ENCODE measurements at regions not wholly inside any gene's neighbourhood (a gene's known extent, or its start where the extent isn't known, plus 50 kb on each side); places are given as distances from the start of the nearest gene placed in this dataset.

DNA sequence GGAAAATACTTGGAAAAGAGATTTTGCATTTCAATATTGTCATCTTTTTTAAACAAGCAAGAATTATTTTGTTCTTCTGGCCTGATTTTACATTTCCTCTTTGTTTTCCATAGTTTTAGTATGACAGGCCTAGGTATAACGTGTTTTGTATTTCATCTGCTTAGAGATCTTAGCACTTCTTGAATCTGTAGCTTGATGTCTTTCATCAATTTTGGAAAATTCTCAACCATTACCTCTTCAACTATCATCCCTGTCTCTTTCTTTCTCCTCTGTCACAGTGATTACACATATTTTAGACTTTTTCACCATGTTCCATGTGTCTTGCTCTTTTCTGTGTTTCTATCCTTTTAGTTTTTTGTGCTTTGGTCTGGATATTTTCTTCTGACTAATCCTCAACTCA lies 67.2 kb upstream of the PHACTR1 start:
- no peaks in the 10 kb centered on the region for H3K4me1 ChIP-seq
- peaks cover 9% of the 10 kb centered on the region for H3K27me3 Mint-ChIP-seq (ENCODE audit: insufficient read depth, unreplicated experiment)
- TF ChIP-seq, protein P1, sequence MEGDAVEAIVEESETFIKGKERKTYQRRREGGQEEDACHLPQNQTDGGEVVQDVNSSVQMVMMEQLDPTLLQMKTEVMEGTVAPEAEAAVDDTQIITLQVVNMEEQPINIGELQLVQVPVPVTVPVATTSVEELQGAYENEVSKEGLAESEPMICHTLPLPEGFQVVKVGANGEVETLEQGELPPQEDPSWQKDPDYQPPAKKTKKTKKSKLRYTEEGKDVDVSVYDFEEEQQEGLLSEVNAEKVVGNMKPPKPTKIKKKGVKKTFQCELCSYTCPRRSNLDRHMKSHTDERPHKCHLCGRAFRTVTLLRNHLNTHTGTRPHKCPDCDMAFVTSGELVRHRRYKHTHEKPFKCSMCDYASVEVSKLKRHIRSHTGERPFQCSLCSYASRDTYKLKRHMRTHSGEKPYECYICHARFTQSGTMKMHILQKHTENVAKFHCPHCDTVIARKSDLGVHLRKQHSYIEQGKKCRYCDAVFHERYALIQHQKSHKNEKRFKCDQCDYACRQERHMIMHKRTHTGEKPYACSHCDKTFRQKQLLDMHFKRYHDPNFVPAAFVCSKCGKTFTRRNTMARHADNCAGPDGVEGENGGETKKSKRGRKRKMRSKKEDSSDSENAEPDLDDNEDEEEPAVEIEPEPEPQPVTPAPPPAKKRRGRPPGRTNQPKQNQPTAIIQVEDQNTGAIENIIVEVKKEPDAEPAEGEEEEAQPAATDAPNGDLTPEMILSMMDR (IDR thresholded peaks at IDR 0.05; ENCODE audit: insufficient read depth in 1 of 2, low read depth in 1 of 2, low read length in 1 of 2, severe bottlenecking in 1 of 2, unreplicated experiment in 1 of 2), result no peak
- BruUV-seq (replicated peaks), result no TSS peak
- H3K9me3 Mint-ChIP-seq (ENCODE audit: unreplicated experiment), result no peaks in the 10 kb centered on the region
- no peaks in the 10 kb centered on the region for H3K36me3 ChIP-seq (ENCODE audit: control insufficient read depth, insufficient read depth, low read length)
- no peaks in the 10 kb centered on the region for H3K4me1 Mint-ChIP-seq (ENCODE audit: low read depth, unreplicated experiment)
- ChIA-PET CTCF (no interaction called here), POLR2A (no interaction called here)
- H3K9me3 ChIP-seq, result no peaks in the 10 kb centered on the region
- H3K27me3 ChIP-seq (replicated peaks; ENCODE audit: control insufficient read depth, insufficient read depth, low read length), result no peaks in the 10 kb centered on the region
- H3K36me3 Mint-ChIP-seq (ENCODE audit: insufficient read depth, unreplicated experiment), result no peaks in the 10 kb centered on the region
- no peak for DNase-seq
- intact Hi-C loops (cut with micrococcal nuclease; ENCODE audit: unreplicated experiment), result no loop called here
- no peak overlapping the region for H3K4me3 ChIP-seq (ENCODE audit: low read depth, low read length)
- H3K27ac Mint-ChIP-seq (ENCODE audit: unreplicated experiment), result no peak overlapping the region
- no peak overlapping the region for H3K4me3 Mint-ChIP-seq (ENCODE audit: unreplicated experiment)

DNA sequence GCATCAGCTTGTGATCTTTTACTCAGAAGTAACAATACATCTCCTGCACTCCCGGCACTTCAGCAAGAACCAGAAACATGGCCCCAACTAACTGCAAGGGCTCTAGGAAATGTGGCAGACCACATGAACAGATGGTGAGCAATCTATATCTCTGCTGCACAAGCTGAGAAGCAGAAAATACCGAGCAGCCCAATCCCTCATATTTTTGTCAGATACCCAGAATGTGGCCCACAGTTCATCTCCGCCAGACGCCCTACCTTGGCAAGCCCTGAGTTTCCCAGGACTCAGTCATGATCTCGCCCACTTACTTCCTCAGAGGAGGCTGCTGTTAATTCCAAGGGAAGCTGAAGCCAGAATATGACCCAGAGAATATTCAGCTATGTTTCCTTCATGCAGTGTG lies 63.1 kb upstream of the PHACTR1 start:
- Mint-ChIP-seq H3K27ac (ENCODE audit: unreplicated experiment) (no peak overlapping the region), H3K9me3 (ENCODE audit: unreplicated experiment) (no peaks in the 10 kb centered on the region), H3K4me3 (ENCODE audit: unreplicated experiment) (no peak overlapping the region), H3K36me3 (ENCODE audit: insufficient read depth, unreplicated experiment) (no peaks in the 10 kb centered on the region), H3K4me1 (ENCODE audit: low read depth, unreplicated experiment) (no peaks in the 10 kb centered on the region), H3K27me3 (ENCODE audit: insufficient read depth, unreplicated experiment) (peaks cover 9% of the 10 kb centered on the region)
- no peak for DNase-seq
- H3K4me3 ChIP-seq (ENCODE audit: low read depth, low read length), result no peak overlapping the region
- no TSS peak for BruUV-seq (replicated peaks)
- CTCF ChIA-PET, result no interaction called here
- H3K27me3 ChIP-seq (replicated peaks; ENCODE audit: control insufficient read depth, insufficient read depth, low read length), result no peaks in the 10 kb centered on the region
- POLR2A ChIA-PET, result no interaction called here
- TF ChIP-seq, protein P1 (IDR thresholded peaks at IDR 0.05; ENCODE audit: insufficient read depth in 1 of 2, low read depth in 1 of 2, low read length in 1 of 2, severe bottlenecking in 1 of 2, unreplicated experiment in 1 of 2), result no peak
- H3K36me3 ChIP-seq (ENCODE audit: control insufficient read depth, insufficient read depth, low read length), result no peaks in the 10 kb centered on the region
- no peaks in the 10 kb centered on the region for H3K4me1 ChIP-seq
- intact Hi-C loops (cut with micrococcal nuclease; ENCODE audit: unreplicated experiment), result no loop called here
- H3K9me3 ChIP-seq, result no peaks in the 10 kb centered on the region

GRCh38 chr6:12654107-12654506 lies 62.5 kb upstream of the PHACTR1 start:
- Mint-ChIP-seq H3K27ac (ENCODE audit: unreplicated experiment) (no peak overlapping the region), H3K4me1 (ENCODE audit: low read depth, unreplicated experiment) (no peaks in the 10 kb centered on the region), H3K9me3 (ENCODE audit: unreplicated experiment) (no peaks in the 10 kb centered on the region), H3K4me3 (ENCODE audit: unreplicated experiment) (no peak overlapping the region), H3K36me3 (ENCODE audit: insufficient read depth, unreplicated experiment) (no peaks in the 10 kb centered on the region), H3K27me3 (ENCODE audit: insufficient read depth, unreplicated experiment) (peaks cover 9% of the 10 kb centered on the region)
- BruUV-seq (replicated peaks), result no TSS peak
- TF ChIP-seq, protein P1 (IDR thresholded peaks at IDR 0.05; ENCODE audit: insufficient read depth in 1 of 2, low read depth in 1 of 2, low read length in 1 of 2, severe bottlenecking in 1 of 2, unreplicated experiment in 1 of 2), result no peak
- DNase-seq, result no peak
- intact Hi-C loops (cut with micrococcal nuclease; ENCODE audit: unreplicated experiment), result no loop called here
- no peak overlapping the region for H3K4me3 ChIP-seq (ENCODE audit: low read depth, low read length)
- H3K27me3 ChIP-seq (replicated peaks; ENCODE audit: control insufficient read depth, insufficient read depth, low read length), result no peaks in the 10 kb centered on the region
- H3K36me3 ChIP-seq (ENCODE audit: control insufficient read depth, insufficient read depth, low read length), result no peaks in the 10 kb centered on the region
- ChIA-PET POLR2A (interaction anchor here (0.6 kb wide), 1 partner anchor 8 kb away, joined by 3 read pairs; no protein-coding TSS in a partner anchor), CTCF (no interaction called here)
- H3K4me1 ChIP-seq, result no peaks in the 10 kb centered on the region
- H3K9me3 ChIP-seq, result no peaks in the 10 kb centered on the region
